Fibroblast of skin of right biceps (primary cell): ENCODE measurements at regions not wholly inside any gene's neighbourhood (a gene's known extent, or its start where the extent isn't known, plus 50 kb on each side); places are given as distances from the start of the nearest gene placed in this dataset.

Experiments
- DNase-seq: peaks from one replicate; pipeline ENCODE4 v3.0.0-alpha.2; 2013

GRCh38 chr14:98229656-98230366 lies 1042.2 kb downstream of the BCL11B start:
- DNase-seq = peak; percentile 14

- DNase-seq = no peak
Observed at GRCh38 chr14:98230411-98230810, 1041.6 kb downstream of the BCL11B start.

GRCh38 chr14:98231210-98231609 lies 1040.8 kb downstream of the BCL11B start:
- DNase-seq = no peak

- no peak for DNase-seq
Observed at GRCh38 chr14:98233656-98234055, 1038.3 kb downstream of the BCL11B start.

GRCh38 chr14:98234208-98234607 lies 1037.8 kb downstream of the BCL11B start:
- DNase-seq = peak; percentile 65

- DNase-seq = no peak
Observed at GRCh38 chr14:98236314-98236713, 1035.7 kb downstream of the BCL11B start.

- no peak for DNase-seq
Observed at GRCh38 chr14:98237939-98238338, 1034.1 kb downstream of the BCL11B start.

- no peak for DNase-seq
Observed at GRCh38 chr14:98240376-98240775, 1031.6 kb downstream of the BCL11B start.

GRCh38 chr14:98242903-98243302 lies 1029.1 kb downstream of the BCL11B start:
- DNase-seq = no peak

- no peak for DNase-seq
Observed at GRCh38 chr14:98243332-98243731, 1028.7 kb downstream of the BCL11B start.

- no peak for DNase-seq
Observed at GRCh38 chr14:98244162-98244948, 1027.6 kb downstream of the BCL11B start.

- no peak for DNase-seq
Observed at GRCh38 chr14:98244966-98245569, 1026.9 kb downstream of the BCL11B start.

GRCh38 chr14:98249057-98249456 lies 1022.9 kb downstream of the BCL11B start:
- DNase-seq = no peak

GRCh38 chr14:98249476-98249875 lies 1022.5 kb downstream of the BCL11B start:
- DNase-seq = no peak

- no peak for DNase-seq
Observed at GRCh38 chr14:98252820-98253219, 1019.2 kb downstream of the BCL11B start.

- no peak for DNase-seq
Observed at GRCh38 chr14:98259881-98260280, 1012.1 kb downstream of the BCL11B start.

GRCh38 chr14:98262566-98262965 lies 1009.4 kb downstream of the BCL11B start:
- DNase-seq = no peak

GRCh38 chr14:98269533-98269932 lies 1002.5 kb downstream of the BCL11B start:
- no peak for DNase-seq

- peak; percentile 16 for DNase-seq
Observed at GRCh38 chr14:98270201-98270600, 1001.8 kb downstream of the BCL11B start.

- no peak for DNase-seq
Observed at GRCh38 chr14:98274596-98274995, 997.4 kb downstream of the BCL11B start.

- no peak for DNase-seq
Observed at GRCh38 chr14:98278800-98279199, 993.2 kb downstream of the BCL11B start.

- DNase-seq = no peak
Observed at GRCh38 chr14:98280436-98280835, 991.6 kb downstream of the BCL11B start.

- no peak for DNase-seq
Observed at GRCh38 chr14:98288825-98289224, 983.2 kb downstream of the BCL11B start.

- peak; percentile 62 for DNase-seq
Observed at GRCh38 chr14:98290596-98290995, 981.4 kb downstream of the BCL11B start.
